Stomach (tissue), 4 donors: ENCODE measurements at regions not wholly inside any gene's neighbourhood (a gene's known extent, or its start where the extent isn't known, plus 50 kb on each side); places are given as distances from the start of the nearest gene placed in this dataset.

Experiments used
- POLR2A ChIP-seq, 4 donors: fragments of 450-650 bp; IDR thresholded peaks; one replicate each; pipeline ENCODE4 v1.6.1; 2016; ENCODE audit warnings: antibody characterized with exemption in 4 of 4, control low read depth in 2 of 4, mild to moderate bottlenecking in 1 of 4, moderate library complexity in 1 of 4
- TF ChIP-seq, protein P1 (sequence below), 7 experiments: fragments of 450-650 bp in 4 of 7; fragments of 200-600 bp in 3 of 7; sonication (generic) in 3 of 7; IDR thresholded peaks; one replicate each; pipeline ENCODE4 v1.5.1; 2016 to 2019; ENCODE audit warnings: antibody characterized with exemption in 7 of 7, control low read depth in 2 of 7, mild to moderate bottlenecking in 1 of 7

DNA sequence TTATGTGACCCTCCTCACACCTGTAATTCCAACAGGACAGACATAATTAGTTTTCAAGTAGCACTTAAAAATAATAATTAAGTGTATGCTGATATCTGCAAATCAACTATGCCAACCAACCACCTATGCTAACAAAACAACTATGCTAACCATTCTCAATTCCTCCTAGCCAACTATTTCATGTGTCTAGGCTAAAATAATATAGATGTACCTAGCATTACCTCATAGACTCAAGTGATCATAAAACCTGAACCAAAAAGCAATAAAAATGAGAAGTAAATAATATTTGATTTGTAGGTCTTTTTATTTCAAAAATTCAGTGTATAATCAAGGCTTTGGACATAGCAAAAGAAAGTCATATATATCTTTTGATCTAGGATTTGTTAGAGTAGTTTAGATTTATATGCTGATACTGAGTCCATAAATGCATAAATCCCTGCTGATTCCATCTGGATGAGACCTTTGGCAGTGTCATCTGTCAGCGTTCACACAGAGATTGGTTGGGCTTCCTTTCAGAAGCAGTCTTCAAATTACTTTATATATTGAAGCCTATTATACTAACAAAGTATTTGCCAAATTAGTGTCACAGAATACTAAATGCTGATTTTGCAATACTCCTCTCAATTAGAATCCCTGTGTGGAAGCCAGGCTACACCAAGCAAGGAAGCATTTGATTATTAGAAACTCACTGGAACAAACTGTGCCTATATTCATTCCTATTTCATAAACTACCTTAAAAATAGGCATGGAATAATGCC, 101.4 kb upstream of the PPM1H start:
- TF ChIP-seq, protein P1, sequence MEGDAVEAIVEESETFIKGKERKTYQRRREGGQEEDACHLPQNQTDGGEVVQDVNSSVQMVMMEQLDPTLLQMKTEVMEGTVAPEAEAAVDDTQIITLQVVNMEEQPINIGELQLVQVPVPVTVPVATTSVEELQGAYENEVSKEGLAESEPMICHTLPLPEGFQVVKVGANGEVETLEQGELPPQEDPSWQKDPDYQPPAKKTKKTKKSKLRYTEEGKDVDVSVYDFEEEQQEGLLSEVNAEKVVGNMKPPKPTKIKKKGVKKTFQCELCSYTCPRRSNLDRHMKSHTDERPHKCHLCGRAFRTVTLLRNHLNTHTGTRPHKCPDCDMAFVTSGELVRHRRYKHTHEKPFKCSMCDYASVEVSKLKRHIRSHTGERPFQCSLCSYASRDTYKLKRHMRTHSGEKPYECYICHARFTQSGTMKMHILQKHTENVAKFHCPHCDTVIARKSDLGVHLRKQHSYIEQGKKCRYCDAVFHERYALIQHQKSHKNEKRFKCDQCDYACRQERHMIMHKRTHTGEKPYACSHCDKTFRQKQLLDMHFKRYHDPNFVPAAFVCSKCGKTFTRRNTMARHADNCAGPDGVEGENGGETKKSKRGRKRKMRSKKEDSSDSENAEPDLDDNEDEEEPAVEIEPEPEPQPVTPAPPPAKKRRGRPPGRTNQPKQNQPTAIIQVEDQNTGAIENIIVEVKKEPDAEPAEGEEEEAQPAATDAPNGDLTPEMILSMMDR (IDR thresholded peaks at IDR 0.05), result no peak
- TF ChIP-seq POLR2A (IDR thresholded peaks at IDR 0.05), result no peak
